HL-60 (cell line): ENCODE measurements at regions not wholly inside any gene's neighbourhood (a gene's known extent, or its start where the extent isn't known, plus 50 kb on each side); places are given as distances from the start of the nearest gene placed in this dataset.
"Not testable (repeated sequence)": the region's sequence is repeated elsewhere in the genome, so short reads cannot be mapped to it uniquely, and the experiment has no call there.

Experiments
- CTCF ChIP-seq: IDR thresholded peaks from one replicate; pipeline ENCODE4 v1.5.1; 2011; ENCODE audit warnings: low read length, control low read depth, inconsistent platforms; ENCODE audit not compliant: insufficient read depth
- GABPA ChIP-seq: IDR thresholded peaks from 2 replicates; pipeline ENCODE4 v1.6.1; 2012; ENCODE audit warnings: low read depth
- POLR2AphosphoS5 ChIP-seq: IDR thresholded peaks from 2 replicates; pipeline ENCODE4 v1.6.1; 2012; ENCODE audit warnings: low read depth
- REST ChIP-seq: IDR thresholded peaks from 2 replicates; pipeline ENCODE4 v1.6.1; 2012; ENCODE audit warnings: low read depth; ENCODE audit not compliant: insufficient replicate concordance

- TF ChIP-seq CTCF, REST, POLR2AphosphoS5, GABPA: not testable (repeated sequence)
Measured at GRCh38 chr22:15854978-15855377, 165.2 kb downstream of the POTEH start.
